Muscle layer of colon (tissue), 2 donors: ENCODE measurements at regions not wholly inside any gene's neighbourhood (a gene's known extent, or its start where the extent isn't known, plus 50 kb on each side); places are given as distances from the start of the nearest gene placed in this dataset.

Experiments
- H3K27ac ChIP-seq: one replicate; pipeline ENCODE4 v1.7.0; 2013; ENCODE audit warnings: low read depth, mild to moderate bottlenecking, low read length, moderate library complexity
- H3K27me3 ChIP-seq, 2 donors: one replicate each; pipeline ENCODE4 v1.7.0; 2013; ENCODE audit warnings: low read length in 2 of 2, mild to moderate bottlenecking in 2 of 2; ENCODE audit not compliant: insufficient read depth in 2 of 2, control insufficient read depth in 1 of 2
- H3K36me3 ChIP-seq: one replicate; pipeline ENCODE4 v1.7.0; 2013; ENCODE audit warnings: mild to moderate bottlenecking, low read length; ENCODE audit not compliant: insufficient read depth
- H3K4me1 ChIP-seq: one replicate; pipeline ENCODE4 v1.7.0; 2013; ENCODE audit warnings: mild to moderate bottlenecking, low read length; ENCODE audit not compliant: insufficient read depth
- H3K4me3 ChIP-seq, 2 donors: one replicate each; pipeline ENCODE4 v1.7.0; 2013; ENCODE audit warnings: low read length in 2 of 2, low read depth in 1 of 2, mild to moderate bottlenecking in 1 of 2, moderate library complexity in 1 of 2
- H3K9ac ChIP-seq: one replicate; pipeline ENCODE4 v1.7.0; 2013; ENCODE audit warnings: low read length
- H3K9me3 ChIP-seq: one replicate; pipeline ENCODE4 v1.7.0; 2013; ENCODE audit warnings: mild to moderate bottlenecking, low read length
- donor health status: abdominal sarcoma.
- donor health status: Adenocarcinoma of cecum.

DNA sequence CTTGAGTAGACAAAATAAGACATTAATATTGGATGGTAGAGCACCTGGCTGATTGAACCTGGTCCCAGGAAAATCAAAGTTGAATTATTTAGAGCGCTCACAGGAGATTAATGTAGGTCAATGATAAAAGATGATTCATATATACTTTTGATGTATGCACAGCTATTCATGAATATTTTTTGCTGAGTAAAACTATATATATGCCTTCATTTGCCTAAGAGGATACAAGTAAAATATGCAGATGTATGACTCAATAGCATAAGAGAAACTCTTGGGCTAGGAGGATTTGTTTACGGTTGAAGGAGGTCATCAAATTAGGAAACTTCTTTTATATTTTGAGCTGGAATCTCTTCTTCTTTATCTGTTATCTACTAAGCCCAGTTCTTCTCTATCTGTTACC lies 202.7 kb upstream of the HS3ST1 start:
- Histone ChIP-seq H3K27ac (no peak overlapping the region), H3K9me3 (no peaks in the 10 kb centered on the region), H3K9ac (no peak overlapping the region), H3K4me1 (no peaks in the 10 kb centered on the region), H3K36me3 (no peaks in the 10 kb centered on the region), H3K27me3 (no peaks in the 10 kb centered on the region), H3K4me3 (no peak overlapping the region)

DNA sequence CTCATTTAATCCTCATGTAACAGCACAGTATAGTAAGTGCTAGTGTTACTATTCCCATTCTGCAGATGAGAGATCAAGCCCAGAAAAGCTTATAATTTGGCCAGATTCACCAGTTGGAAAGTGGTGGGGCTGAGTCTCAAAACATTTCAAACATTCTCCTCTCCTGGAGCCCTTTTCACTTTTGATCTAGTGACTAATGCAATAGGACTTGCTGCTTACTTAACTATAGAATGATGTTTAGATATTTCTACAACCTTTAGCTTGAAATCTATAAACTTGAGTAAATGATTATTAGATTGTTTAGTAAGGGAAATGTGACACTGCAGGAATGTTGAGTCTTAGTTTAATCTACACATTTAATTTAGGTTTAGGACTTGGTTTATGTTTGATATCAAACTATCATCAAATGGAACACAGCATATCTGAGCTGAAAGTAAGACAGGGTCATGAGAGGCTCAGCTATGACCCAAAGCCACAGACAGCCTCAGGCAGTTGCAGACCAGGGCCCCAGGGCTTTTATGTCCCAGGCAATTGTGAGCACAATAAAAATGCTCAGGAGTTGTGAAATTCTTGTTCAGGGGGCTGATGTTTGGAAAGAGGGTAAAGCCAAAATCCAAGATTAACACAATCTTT lies 199.5 kb upstream of the HS3ST1 start:
- Histone ChIP-seq H3K4me1 (no peaks in the 10 kb centered on the region), H3K9me3 (no peaks in the 10 kb centered on the region), H3K9ac (no peak overlapping the region), H3K4me3 (no peak overlapping the region), H3K27me3 (no peaks in the 10 kb centered on the region), H3K27ac (no peak overlapping the region), H3K36me3 (no peaks in the 10 kb centered on the region)

DNA sequence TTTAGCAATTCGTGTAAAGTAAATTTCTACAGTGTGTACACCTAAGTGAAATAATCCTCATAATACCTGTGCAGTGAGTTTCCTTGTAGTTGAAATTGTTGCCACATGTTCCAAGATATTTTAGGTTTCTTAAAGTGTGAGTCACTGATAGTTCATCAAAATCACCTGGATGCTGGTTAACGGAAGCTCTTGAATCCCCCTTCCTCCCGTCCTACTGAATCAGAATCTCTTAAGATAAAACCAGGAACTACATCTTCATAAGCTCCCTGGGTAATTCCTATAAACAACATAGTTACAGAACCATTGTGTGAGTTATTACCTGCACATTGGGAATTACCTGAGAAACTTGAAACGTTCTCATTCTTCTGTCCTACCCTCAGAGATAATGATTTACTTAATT lies 197.4 kb upstream of the HS3ST1 start:
- H3K9me3 ChIP-seq = no peaks in the 10 kb centered on the region
- H3K36me3 ChIP-seq = no peaks in the 10 kb centered on the region
- no peak overlapping the region for H3K27ac ChIP-seq
- no peaks in the 10 kb centered on the region for H3K27me3 ChIP-seq
- H3K9ac ChIP-seq = no peak overlapping the region
- H3K4me3 ChIP-seq = no peak overlapping the region
- H3K4me1 ChIP-seq = no peaks in the 10 kb centered on the region

DNA sequence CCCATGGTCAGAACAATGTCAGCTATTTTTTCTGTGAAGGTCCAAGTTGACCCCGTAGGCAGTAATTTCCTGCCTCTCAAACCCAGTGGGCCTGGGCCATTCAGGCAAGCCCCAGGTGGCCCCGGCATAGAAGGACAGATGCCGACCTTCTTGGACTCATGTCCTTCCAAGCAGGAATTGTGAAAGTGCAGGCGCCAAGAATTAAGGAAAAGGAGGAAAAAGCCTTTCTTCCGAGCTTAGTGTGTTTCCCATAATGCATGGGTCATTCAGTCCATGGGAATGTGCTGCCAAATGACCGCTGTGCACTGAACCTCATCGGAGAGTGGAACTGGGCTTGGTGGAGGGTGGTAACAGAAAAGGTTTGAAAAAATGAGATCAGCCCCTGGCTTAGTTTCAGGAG lies 196.5 kb upstream of the HS3ST1 start:
- Histone ChIP-seq H3K27ac (no peak overlapping the region), H3K4me3 (no peak overlapping the region), H3K9ac (no peak overlapping the region), H3K27me3 (no peaks in the 10 kb centered on the region), H3K4me1 (no peaks in the 10 kb centered on the region), H3K36me3 (no peaks in the 10 kb centered on the region), H3K9me3 (no peaks in the 10 kb centered on the region)

DNA sequence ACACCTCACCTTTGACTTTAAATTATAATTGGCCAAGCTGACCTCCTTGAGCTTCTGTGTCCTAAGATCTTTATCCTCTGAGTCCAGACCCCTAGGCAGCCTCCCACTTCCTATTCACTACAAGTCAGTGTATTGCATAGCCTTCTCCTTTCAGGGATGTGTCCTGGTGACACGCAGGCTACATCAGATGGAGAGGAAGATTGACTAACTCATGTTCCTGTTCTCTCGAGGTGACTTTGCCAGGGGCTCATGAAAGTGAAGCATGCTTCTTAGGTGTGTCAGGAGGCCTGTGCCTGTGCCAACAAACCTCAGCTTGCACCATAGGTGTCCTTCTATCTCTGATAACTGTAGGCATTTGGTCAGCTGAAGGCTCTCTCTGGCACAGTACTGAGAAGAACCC lies 195.7 kb upstream of the HS3ST1 start:
- Histone ChIP-seq H3K4me3 (no peak overlapping the region), H3K27me3 (no peaks in the 10 kb centered on the region), H3K4me1 (no peaks in the 10 kb centered on the region), H3K9me3 (no peaks in the 10 kb centered on the region), H3K36me3 (no peaks in the 10 kb centered on the region), H3K9ac (no peak overlapping the region), H3K27ac (no peak overlapping the region)

DNA sequence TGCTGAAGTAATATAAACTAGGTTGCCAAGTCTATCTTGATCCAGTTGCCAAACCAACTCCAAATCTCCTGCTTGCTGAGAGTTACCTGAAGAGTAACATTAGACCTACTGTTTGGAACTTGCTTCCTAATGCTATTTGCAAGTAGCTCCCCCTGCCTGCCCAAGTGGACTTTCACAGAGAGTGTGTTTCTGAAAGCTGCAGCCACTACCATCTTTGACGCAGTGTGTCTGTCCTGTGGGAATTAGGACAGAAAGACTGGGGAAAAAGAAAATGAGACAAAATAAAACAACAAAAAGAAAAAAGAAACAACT lies 195.0 kb upstream of the HS3ST1 start:
- Histone ChIP-seq H3K4me3 (no peak overlapping the region), H3K9me3 (no peaks in the 10 kb centered on the region), H3K27me3 (no peaks in the 10 kb centered on the region), H3K27ac (no peak overlapping the region), H3K36me3 (no peaks in the 10 kb centered on the region), H3K4me1 (no peaks in the 10 kb centered on the region), H3K9ac (no peak overlapping the region)

DNA sequence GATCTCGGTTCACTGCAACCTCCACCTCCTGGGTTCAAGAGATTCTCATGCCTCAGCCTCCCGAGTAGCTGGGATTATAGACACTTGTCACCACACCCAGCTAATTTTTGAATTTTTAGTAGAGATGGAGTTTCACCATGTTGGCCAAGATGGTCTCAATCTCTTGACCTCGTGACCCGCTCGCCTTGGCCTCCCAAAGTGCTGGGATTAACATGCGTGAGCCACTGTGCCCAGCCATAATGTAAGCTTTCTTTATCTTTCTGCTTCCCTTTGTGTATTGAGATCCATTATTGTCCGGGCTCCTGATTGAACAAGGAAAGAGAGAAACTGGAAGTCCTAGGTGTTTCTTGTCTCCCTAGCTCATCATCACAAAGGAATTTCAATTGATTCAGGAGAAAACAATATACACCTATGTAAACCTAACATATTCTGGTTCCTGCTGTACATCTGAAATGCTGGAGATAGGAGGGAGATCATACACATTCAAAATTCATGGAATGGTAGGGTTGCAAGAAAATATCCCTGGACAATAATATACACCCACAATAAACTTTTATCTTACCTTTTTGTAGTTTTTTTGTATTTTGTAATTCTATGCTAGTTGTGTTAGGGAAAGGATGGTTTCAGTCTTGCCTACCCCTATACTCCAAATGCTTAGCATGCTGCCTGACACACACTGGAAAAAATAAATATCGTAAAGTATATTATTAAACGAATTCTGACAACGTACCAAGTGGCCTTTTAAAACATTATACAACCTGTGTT lies 194.4 kb upstream of the HS3ST1 start:
- no peak overlapping the region for H3K27ac ChIP-seq
- no peaks in the 10 kb centered on the region for H3K36me3 ChIP-seq
- H3K27me3 ChIP-seq = no peaks in the 10 kb centered on the region
- H3K4me1 ChIP-seq = no peaks in the 10 kb centered on the region
- H3K9me3 ChIP-seq = no peaks in the 10 kb centered on the region
- no peak overlapping the region for H3K9ac ChIP-seq
- H3K4me3 ChIP-seq = no peak overlapping the region

DNA sequence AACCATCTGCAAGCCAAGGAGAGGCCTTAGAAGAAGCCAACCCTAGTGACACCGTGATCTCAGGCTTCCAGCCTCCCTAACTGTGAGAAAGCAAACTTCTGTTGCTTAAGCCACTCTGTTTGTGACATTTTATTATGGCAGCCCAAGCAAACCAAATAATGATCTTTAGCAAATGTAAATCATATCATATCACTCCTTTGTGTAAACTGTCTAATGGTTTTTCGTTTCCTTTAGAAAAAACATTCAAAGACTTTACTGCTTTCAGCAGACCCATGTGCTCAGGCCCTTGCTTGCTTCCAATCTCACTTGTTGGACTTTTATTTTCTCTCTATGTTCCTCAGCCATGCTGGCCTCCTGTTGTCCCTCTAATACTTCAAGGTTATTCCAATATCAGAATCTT lies 192.2 kb upstream of the HS3ST1 start:
- Histone ChIP-seq H3K27ac (no peak overlapping the region), H3K27me3 (no peaks in the 10 kb centered on the region), H3K9ac (no peak overlapping the region), H3K4me3 (no peak overlapping the region), H3K9me3 (no peaks in the 10 kb centered on the region), H3K36me3 (no peaks in the 10 kb centered on the region), H3K4me1 (peaks cover 2% of the 10 kb centered on the region)

DNA sequence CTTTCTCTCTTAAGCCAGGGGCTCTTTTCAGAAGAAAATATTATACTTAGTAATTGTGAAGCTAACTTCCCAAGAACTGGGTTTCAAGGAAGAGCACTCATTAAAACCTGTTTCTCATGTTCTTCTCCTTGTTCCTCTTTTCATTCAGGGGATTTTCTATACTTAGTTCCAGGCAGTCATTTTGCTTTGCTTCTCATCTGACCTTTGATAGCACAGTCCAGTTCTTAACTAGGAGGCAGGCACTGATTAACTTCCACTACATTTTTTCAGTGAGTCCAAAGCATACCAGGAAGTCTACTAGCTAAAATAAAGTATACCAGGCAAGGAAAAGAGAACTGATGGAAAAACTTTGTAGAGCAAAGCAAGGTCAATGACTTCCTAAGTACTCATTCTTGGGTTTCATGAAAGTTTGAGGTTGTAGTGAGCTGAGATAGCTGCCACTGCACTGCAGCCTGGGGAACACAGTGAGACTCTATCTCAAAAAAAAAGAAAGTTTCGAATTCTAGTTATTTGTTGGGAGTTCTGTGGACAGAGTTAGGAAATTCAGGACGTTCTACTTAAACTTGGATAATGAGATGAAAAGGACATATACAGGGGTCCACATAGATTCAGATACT lies 190.1 kb upstream of the HS3ST1 start:
- no peaks in the 10 kb centered on the region for H3K27me3 ChIP-seq
- no peak overlapping the region for H3K27ac ChIP-seq
- H3K4me1 ChIP-seq = peaks cover 6% of the 10 kb centered on the region
- H3K36me3 ChIP-seq = no peaks in the 10 kb centered on the region
- no peak overlapping the region for H3K9ac ChIP-seq
- no peaks in the 10 kb centered on the region for H3K9me3 ChIP-seq
- no peak overlapping the region for H3K4me3 ChIP-seq

DNA sequence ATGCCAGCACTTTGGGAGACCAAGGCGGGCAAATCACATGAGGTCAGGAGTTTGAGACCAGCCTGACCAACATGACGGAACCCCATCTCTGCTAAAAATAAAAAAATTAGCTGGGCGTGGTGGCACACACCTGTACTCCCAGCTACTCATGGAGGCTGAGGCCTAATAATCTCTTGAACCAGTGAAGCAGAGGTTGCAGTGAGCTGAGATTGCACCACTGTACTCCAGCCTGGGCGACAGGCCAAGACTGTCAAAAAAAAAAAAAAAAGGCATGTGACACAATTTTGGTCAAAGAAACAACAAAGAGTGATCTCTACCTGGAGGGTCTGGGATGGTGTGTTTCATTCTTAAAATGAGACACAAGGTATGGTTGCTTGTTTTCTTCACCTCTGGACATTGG lies 188.2 kb upstream of the HS3ST1 start:
- Histone ChIP-seq H3K9me3 (no peaks in the 10 kb centered on the region), H3K4me3 (no peak overlapping the region), H3K36me3 (no peaks in the 10 kb centered on the region), H3K27me3 (no peaks in the 10 kb centered on the region), H3K4me1 (peaks cover 6% of the 10 kb centered on the region), H3K27ac (no peak overlapping the region), H3K9ac (no peak overlapping the region)

DNA sequence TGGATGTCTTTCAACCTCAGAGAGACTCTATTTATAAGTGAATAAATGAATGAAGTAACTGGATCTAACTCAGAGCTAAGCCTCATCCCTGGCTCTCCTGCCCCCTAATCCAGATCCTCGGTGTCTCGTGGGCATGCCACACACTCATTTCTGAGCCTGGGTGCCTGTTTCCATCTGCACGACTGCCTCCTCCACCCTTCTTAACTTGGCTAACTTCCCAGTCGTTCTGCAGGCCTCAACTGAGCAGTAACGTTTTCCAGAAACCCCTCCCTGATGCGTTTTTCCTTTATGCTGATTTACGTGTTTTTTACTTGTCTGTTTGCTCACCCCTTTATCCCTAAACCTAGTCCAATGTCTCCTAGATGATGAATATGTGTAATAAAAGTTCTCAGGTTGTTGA lies 186.9 kb upstream of the HS3ST1 start:
- Histone ChIP-seq H3K9me3 (no peaks in the 10 kb centered on the region), H3K4me3 (no peak overlapping the region), H3K27me3 (no peaks in the 10 kb centered on the region), H3K9ac (no peak overlapping the region), H3K27ac (no peak overlapping the region), H3K4me1 (peaks cover 6% of the 10 kb centered on the region), H3K36me3 (no peaks in the 10 kb centered on the region)

DNA sequence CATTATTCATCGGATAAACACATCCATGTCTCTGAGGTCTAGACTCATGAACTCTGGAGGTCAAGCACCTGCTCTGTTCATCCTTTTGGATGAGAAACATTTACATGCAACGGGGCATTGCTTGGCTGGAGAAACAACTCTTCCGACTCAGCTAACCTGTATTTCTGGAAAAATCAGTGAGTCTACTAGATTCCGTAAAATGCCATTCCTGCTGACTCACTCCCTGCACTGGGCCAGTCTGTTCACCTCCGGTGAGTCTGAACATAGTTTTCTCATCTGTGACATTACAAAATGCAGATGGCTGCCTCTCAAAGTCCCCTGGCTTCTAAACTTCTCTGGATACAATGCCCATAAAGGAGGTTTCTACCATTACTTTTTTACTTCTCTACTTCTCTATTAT lies 185.7 kb upstream of the HS3ST1 start:
- Histone ChIP-seq H3K27ac (no peak overlapping the region), H3K9me3 (no peaks in the 10 kb centered on the region), H3K27me3 (no peaks in the 10 kb centered on the region), H3K9ac (no peak overlapping the region), H3K36me3 (no peaks in the 10 kb centered on the region), H3K4me3 (no peak overlapping the region), H3K4me1 (peaks cover 6% of the 10 kb centered on the region)
